ENCODE measurements at regions not wholly inside any gene's neighbourhood (a gene's known extent, or its start where the extent isn't known, plus 50 kb on each side); places are given as distances from the start of the nearest gene placed in this dataset.

- H3K9me3 Mint-ChIP-seq: peaks cover 6% of the 10 kb centered on the region
- H3K36me3 Mint-ChIP-seq: no peaks in the 10 kb centered on the region
- no peaks in the 10 kb centered on the region for H3K4me1 Mint-ChIP-seq
- H3K27me3 Mint-ChIP-seq: peaks cover 4% of the 10 kb centered on the region
- H3K27ac Mint-ChIP-seq: no peak overlapping the region
- no peak overlapping the region for H3K4me3 Mint-ChIP-seq
These were observed 279.9 kb upstream of the FAR2 start for GRCh38 chr12:28869197-28869596.

DNA sequence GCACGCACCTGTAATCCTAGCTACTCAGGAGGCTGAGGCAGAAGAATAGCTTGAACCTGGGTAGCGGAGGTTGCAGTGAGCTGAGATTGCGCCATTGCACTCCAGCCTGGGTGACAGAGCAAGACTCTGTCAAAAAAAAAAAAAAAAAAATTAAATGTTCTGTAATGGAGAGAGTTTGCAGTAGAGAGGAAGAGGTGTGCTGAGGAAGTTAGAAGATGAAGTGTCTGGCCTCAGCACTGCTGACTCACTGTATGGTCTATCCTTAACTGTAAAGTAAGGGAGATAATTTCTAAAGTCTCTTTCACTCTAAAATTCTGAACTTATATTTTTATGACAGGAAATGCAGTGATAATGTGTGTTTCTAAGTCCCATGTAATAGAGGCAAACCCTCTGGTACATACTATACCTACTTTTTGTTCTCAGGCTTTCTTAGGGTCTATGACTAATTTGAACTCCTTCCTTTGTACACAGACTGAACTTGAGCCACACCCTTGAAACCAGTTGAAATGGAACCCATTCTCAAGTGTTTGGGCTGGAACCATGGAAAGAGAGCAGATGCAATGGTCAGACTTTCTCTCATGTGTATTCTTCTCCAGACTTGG is 278.1 kb upstream of the FAR2 start:
- peaks cover 1% of the 10 kb centered on the region for H3K27me3 Mint-ChIP-seq

GRCh38 chr12:28872654-28873268 is 276.3 kb upstream of the FAR2 start:
- peaks cover 3% of the 10 kb centered on the region for H3K9me3 Mint-ChIP-seq
- H3K36me3 Mint-ChIP-seq: no peaks in the 10 kb centered on the region
- no peaks in the 10 kb centered on the region for H3K4me1 Mint-ChIP-seq
- H3K27me3 Mint-ChIP-seq: peaks cover 2% of the 10 kb centered on the region
- no peak overlapping the region for H3K4me3 Mint-ChIP-seq
- H3K27ac Mint-ChIP-seq: no peak overlapping the region

More for the DNA sequence above, 278.1 kb upstream of the FAR2 start:
- Mint-ChIP-seq H3K9me3 (peaks cover 3% of the 10 kb centered on the region), H3K4me1 (no peaks in the 10 kb centered on the region), H3K4me3 (no peak overlapping the region), H3K27ac (no peak overlapping the region), H3K36me3 (no peaks in the 10 kb centered on the region)

DNA sequence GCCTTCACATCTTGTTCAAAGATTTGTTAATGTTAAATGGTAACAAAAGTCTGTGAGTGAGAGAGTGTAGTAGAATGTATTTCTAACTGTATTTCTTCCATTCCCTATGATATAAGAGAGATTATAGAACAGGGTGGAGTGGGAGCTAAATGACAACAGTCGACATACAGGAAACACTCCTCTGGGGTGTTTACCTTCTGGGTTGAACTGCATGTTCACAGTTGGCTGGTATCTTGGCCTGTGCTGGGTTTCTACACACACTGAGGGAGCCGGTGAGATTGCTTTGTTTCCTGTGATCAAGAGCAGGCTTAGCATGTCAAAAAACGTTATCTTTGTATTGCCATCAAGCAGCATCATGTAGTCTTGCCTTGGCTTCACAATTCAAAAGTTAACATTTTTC is 274.3 kb upstream of the FAR2 start:
- no peaks in the 10 kb centered on the region for H3K9me3 Mint-ChIP-seq
- no peaks in the 10 kb centered on the region for H3K36me3 Mint-ChIP-seq
- peaks cover 2% of the 10 kb centered on the region for H3K27me3 Mint-ChIP-seq
- H3K4me3 Mint-ChIP-seq: no peak overlapping the region
- H3K4me1 Mint-ChIP-seq: no peaks in the 10 kb centered on the region
- H3K27ac Mint-ChIP-seq: no peak overlapping the region

GRCh38 chr12:28876196-28876798 is 272.8 kb upstream of the FAR2 start:
- H3K27ac Mint-ChIP-seq: no peak overlapping the region

DNA sequence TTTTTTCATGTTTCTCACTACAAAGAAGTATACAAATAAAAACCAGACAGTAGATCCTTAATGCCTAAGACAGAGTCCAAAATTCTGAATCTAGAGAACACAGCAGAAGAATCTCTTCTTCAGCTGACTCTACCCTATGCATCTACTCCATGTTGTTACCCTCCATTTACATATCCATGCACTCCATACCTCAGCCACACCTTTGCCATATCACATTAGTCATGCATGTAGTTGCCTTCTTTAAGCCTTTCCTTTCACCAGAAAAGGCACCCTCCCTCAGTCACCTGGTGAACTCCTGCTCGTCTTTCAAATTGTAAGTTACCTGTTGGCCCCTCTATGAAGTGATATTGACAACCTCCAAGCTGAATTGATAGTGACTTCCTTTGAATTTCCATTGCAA is 271.2 kb upstream of the FAR2 start:
- no peak overlapping the region for H3K4me3 Mint-ChIP-seq
- no peak overlapping the region for H3K27ac Mint-ChIP-seq

More at GRCh38 chr12:28876196-28876798, 272.8 kb upstream of the FAR2 start:
- Mint-ChIP-seq H3K36me3 (no peaks in the 10 kb centered on the region), H3K4me1 (no peaks in the 10 kb centered on the region), H3K27me3 (peaks cover 2% of the 10 kb centered on the region), H3K9me3 (no peaks in the 10 kb centered on the region), H3K4me3 (no peak overlapping the region)

GRCh38 chr12:28878629-28879028 is 270.4 kb upstream of the FAR2 start:
- Mint-ChIP-seq H3K4me3 (no peak overlapping the region), H3K4me1 (no peaks in the 10 kb centered on the region), H3K27ac (no peak overlapping the region), H3K9me3 (peaks cover 3% of the 10 kb centered on the region), H3K27me3 (peaks cover 2% of the 10 kb centered on the region), H3K36me3 (no peaks in the 10 kb centered on the region)

More for the DNA sequence above, 271.2 kb upstream of the FAR2 start:
- H3K9me3 Mint-ChIP-seq: no peaks in the 10 kb centered on the region
- H3K36me3 Mint-ChIP-seq: no peaks in the 10 kb centered on the region
- H3K27me3 Mint-ChIP-seq: peaks cover 2% of the 10 kb centered on the region
- H3K4me1 Mint-ChIP-seq: no peaks in the 10 kb centered on the region

DNA sequence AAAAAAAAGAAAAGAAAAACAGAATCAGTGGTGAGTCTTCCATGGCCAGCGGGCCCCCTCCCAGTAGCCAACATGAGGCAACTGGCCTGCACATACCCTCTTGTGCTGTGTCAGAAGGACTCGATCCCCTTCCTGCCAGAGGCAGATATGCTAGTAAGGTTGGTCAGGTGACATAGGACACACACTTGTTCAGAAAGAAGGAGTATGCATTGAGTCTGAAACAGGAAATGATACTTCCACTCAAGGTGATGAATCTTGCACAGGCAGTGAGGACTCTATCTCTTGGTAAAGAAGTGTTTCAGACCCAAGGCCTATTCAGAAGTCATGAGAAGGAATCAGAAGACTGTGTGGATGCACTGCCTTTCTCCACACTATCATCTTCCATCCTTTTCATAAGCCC is 269.7 kb upstream of the FAR2 start:
- no peaks in the 10 kb centered on the region for H3K36me3 Mint-ChIP-seq
- peaks cover 4% of the 10 kb centered on the region for H3K9me3 Mint-ChIP-seq
- peaks cover 2% of the 10 kb centered on the region for H3K27me3 Mint-ChIP-seq
- no peaks in the 10 kb centered on the region for H3K4me1 Mint-ChIP-seq
- no peak overlapping the region for H3K27ac Mint-ChIP-seq
- H3K4me3 Mint-ChIP-seq: no peak overlapping the region

DNA sequence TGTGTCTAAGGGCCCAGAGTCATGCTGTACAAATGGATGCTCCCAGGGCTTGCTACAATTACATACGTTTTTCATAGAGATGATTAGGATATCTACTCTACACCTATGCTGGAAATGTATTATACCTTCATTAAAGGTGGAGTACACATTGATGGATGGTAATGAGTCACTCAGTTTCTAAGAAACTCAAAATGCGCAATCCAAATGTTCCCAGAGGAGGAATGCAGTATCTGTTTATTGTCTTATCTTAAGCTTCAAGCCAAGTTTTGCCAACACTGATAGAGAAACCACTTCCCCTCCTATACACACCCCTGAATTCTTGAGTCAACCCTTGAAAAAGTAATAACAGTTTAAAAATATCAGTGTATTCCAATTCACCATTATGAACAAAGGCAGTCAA is 266.6 kb upstream of the FAR2 start:
- H3K4me1 Mint-ChIP-seq: no peaks in the 10 kb centered on the region
- no peaks in the 10 kb centered on the region for H3K36me3 Mint-ChIP-seq
- peaks cover 2% of the 10 kb centered on the region for H3K27me3 Mint-ChIP-seq
- H3K27ac Mint-ChIP-seq: no peak overlapping the region
- peaks cover 4% of the 10 kb centered on the region for H3K9me3 Mint-ChIP-seq
- H3K4me3 Mint-ChIP-seq: no peak overlapping the region

GRCh38 chr12:28883406-28883997 is 265.6 kb upstream of the FAR2 start:
- Mint-ChIP-seq H3K4me3 (no peak overlapping the region), H3K27me3 (no peaks in the 10 kb centered on the region), H3K9me3 (peaks cover 4% of the 10 kb centered on the region)

GRCh38 chr12:28884904-28885679 is 264.0 kb upstream of the FAR2 start:
- Mint-ChIP-seq H3K27me3 (no peaks in the 10 kb centered on the region), H3K36me3 (no peaks in the 10 kb centered on the region), H3K4me1 (no peaks in the 10 kb centered on the region), H3K4me3 (no peak overlapping the region), H3K27ac (no peak overlapping the region), H3K9me3 (peaks cover 4% of the 10 kb centered on the region)

More at GRCh38 chr12:28883406-28883997, 265.6 kb upstream of the FAR2 start:
- Mint-ChIP-seq H3K27ac (no peak overlapping the region), H3K36me3 (no peaks in the 10 kb centered on the region), H3K4me1 (no peaks in the 10 kb centered on the region)

GRCh38 chr12:28885928-28886327 is 263.1 kb upstream of the FAR2 start:
- H3K4me1 Mint-ChIP-seq: no peaks in the 10 kb centered on the region
- H3K9me3 Mint-ChIP-seq: peaks cover 8% of the 10 kb centered on the region
- H3K27me3 Mint-ChIP-seq: peaks cover 2% of the 10 kb centered on the region
- H3K27ac Mint-ChIP-seq: no peak overlapping the region
- no peak overlapping the region for H3K4me3 Mint-ChIP-seq
- H3K36me3 Mint-ChIP-seq: no peaks in the 10 kb centered on the region

- no peaks in the 10 kb centered on the region for H3K36me3 Mint-ChIP-seq
- peaks cover 9% of the 10 kb centered on the region for H3K9me3 Mint-ChIP-seq
- H3K27me3 Mint-ChIP-seq: peaks cover 3% of the 10 kb centered on the region
- H3K27ac Mint-ChIP-seq: no peak overlapping the region
- no peak overlapping the region for H3K4me3 Mint-ChIP-seq
- no peaks in the 10 kb centered on the region for H3K4me1 Mint-ChIP-seq
These were observed 261.6 kb upstream of the FAR2 start for GRCh38 chr12:28887461-28887990.

DNA sequence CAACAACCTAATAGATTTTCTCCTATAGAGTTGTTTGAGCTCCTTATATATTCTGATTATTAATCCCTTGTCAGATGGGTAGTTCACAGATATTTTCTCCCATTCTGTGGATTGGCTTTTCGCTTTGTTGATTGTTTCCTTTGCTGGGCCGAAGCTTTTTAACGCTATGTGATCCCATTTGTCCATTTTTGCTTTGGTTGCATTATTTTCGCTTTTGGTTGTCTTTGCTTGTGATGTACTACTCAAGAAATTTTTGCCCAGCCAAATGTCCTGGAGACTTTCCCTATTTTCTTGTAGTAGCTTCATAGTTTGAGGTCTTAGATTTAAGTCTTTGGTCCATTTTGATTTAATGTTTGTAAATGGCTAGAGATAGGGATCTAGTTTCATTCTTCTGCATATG is 258.4 kb upstream of the FAR2 start:
- no peak overlapping the region for H3K4me3 Mint-ChIP-seq
- H3K27ac Mint-ChIP-seq: no peak overlapping the region
- no peaks in the 10 kb centered on the region for H3K4me1 Mint-ChIP-seq
- peaks cover 3% of the 10 kb centered on the region for H3K27me3 Mint-ChIP-seq
- H3K9me3 Mint-ChIP-seq: peaks cover 5% of the 10 kb centered on the region
- H3K36me3 Mint-ChIP-seq: no peaks in the 10 kb centered on the region

- H3K4me3 Mint-ChIP-seq: no peak overlapping the region
- no peaks in the 10 kb centered on the region for H3K4me1 Mint-ChIP-seq
- H3K27ac Mint-ChIP-seq: no peak overlapping the region
- peaks cover 3% of the 10 kb centered on the region for H3K27me3 Mint-ChIP-seq
- peaks cover 5% of the 10 kb centered on the region for H3K9me3 Mint-ChIP-seq
- H3K36me3 Mint-ChIP-seq: no peaks in the 10 kb centered on the region
These were observed 258.0 kb upstream of the FAR2 start for GRCh38 chr12:28891126-28891525.

Data from activated naive CD4-positive, alpha-beta T cell treated with anti-CD3 and anti-CD28 coated beads, Interleukin-2, amount 50 U/mL, for 24 hours (primary cell).